T-helper 2 cell (primary cell): ENCODE measurements at regions not wholly inside any gene's neighbourhood (a gene's known extent, or its start where the extent isn't known, plus 50 kb on each side); places are given as distances from the start of the nearest gene placed in this dataset.

ENCODE experiments used
- DNase-seq, 5 experiments: peaks; one replicate each; pipeline versions ENCODE4 v3.0.0 to v3.0.0-alpha.2; 2012 to 2022

DNA sequence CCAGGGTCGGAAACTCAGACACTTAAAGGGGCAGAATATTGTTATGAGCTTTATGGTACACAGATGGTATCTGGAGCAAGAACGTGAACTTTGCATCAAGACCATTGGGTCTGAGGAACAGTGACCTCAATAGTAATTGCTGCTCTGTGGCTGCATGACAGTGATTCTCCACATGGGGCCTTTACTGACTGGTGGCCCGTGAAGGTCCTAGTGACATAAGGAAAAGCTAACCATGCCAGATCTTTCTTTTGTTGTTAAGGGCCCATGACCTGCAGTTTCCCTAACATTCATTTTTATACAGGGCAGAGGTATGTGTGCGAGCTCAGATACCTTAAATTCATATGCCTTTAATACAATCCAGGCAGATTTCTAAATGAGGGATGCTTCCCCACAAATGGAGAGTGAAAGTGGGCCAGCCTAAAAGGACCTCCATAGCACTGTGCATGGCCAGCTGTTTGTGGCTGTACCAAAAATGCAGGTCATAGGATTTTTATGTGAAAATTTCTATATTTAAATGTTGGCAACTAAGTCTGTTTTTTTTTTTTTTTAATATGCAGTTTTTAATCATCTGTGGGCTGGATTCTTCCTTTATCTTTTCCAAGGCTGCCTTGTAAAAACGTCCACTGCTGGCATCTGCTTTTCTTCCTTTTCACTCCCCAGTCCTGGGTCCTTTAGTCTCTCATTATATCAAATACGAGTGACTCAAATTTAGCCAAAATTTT is 188.0 kb upstream of the IL12A start:
- no peak for DNase-seq

GRCh38 chr3:159802864-159803263 is 185.8 kb upstream of the IL12A start:
- no peak for DNase-seq

- DNase-seq, result no peak
Measured at GRCh38 chr3:159803459-159803858, 185.2 kb upstream of the IL12A start.

DNA sequence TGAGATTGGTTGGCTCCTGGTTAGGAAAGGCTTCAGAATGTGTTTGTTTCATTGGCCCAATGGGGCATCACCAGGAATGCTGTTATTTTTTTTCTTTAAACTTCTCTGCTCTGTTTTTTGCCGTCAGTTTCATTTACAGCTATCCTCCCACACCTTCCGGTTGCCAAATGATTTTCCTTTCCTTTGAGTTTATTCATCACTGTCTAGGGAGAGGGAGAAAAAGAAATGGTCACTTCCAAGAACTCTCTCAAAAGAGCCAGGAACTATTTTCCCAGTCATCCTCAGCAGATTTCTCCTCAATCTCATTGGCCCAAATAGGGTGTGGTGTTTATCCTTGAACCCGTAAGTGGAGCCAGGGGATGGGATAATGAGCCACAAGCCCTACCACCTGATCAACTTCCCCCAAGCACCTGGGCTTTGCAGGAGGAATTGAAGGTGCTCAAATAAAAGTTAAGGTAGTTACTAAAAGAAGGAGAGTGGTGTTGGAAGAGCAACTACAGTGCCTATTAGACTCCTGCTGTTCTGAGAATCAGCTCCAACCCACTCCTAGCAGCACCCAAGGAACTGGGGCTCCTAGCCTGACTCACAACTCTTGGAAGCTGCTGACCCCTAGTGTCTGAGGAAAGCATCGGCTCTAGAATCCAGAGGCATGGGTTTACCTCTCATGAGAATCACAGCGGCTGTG is 183.8 kb upstream of the IL12A start:
- peak in 1 of 5 experiments; percentile 72 for DNase-seq

- no peak for DNase-seq
Measured at GRCh38 chr3:159805411-159805772, 183.2 kb upstream of the IL12A start.

DNA sequence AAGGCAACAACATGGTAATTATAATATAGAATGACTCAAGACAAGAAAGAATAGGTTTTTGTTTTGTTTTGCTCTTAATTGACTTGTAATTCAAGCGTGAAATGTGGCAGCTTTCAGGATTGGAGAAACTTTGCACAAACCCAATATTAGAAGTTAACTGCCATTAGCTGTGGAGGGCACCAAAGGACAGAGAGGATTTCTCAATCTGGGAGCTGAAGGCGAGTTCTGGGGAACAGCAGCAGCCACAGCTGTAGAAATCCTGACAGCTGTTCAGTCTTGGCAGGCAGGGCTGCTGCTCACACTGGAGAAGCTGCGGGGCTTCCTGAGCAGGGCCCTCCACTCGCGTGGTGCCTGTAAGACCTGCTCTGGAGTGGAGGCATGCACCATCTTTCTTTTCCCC is 182.2 kb upstream of the IL12A start:
- DNase-seq, result no peak

DNA sequence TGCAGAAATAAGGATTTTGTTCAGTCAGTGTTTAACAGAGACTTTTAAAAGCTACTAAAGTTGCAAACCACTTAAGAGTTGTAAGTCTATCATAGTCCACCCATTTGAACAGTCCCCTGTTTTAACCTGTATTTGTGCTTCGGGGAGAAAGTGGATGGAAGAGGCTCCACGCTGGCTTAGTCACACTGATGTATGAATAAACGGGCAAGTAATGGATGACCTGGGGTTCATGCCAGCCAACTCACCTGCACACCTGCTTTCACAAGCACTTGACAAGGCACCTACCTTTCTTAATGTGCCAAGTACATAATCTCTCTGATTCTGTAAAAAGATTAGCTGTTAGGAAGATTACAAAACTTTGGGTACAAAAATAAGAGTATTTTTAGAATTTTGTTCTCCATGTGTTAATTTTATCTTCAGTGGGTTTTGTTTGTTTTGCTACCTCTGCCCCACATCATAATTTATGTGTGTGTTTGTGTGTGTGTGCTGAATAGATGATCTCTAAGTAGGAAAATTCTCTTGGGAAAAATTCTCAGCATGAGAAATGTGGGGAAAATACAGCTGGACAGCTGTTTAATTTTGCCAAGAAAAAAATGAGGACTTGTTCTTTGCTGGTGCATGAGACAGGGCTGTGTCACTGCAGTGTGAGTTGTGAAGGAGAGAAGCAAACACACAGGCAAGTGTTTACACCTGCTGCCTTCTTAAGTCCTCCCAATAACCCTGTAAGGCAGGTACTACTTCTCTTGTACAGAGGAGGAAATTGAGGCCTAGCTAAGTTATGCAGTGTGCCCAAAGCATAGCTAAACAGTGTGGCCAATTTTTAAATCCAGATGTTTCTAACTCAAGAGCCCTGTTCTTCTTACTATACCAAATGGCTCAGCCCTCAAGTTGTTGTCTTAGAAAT is 181.2 kb upstream of the IL12A start:
- DNase-seq, result no peak

GRCh38 chr3:159813822-159814531 is 174.7 kb upstream of the IL12A start:
- no peak for DNase-seq

- DNase-seq, result no peak
Measured at GRCh38 chr3:159816512-159816911, 172.1 kb upstream of the IL12A start.

DNA sequence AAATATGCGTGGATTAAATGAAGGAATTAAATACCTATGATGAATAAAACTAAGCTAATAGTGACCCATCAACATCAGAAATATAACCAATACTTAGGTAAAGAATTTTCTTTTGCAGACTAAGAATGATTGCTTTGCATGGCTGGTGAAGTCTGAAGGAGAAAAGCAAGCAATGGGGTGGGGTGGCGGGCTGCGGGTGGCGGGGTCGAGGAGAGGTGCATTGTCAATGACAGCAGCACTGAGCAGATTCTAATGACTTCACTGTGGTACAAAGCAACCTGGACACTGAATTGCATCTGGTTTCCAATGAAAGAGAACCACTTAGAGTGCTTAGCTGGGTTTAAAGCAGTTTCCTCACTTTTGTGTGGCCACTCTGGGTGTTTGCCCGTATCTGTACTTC is 171.5 kb upstream of the IL12A start:
- no peak for DNase-seq

GRCh38 chr3:159817571-159817970 is 171.1 kb upstream of the IL12A start:
- DNase-seq, result no peak

GRCh38 chr3:159818399-159818798 is 170.2 kb upstream of the IL12A start:
- DNase-seq, result no peak

DNA sequence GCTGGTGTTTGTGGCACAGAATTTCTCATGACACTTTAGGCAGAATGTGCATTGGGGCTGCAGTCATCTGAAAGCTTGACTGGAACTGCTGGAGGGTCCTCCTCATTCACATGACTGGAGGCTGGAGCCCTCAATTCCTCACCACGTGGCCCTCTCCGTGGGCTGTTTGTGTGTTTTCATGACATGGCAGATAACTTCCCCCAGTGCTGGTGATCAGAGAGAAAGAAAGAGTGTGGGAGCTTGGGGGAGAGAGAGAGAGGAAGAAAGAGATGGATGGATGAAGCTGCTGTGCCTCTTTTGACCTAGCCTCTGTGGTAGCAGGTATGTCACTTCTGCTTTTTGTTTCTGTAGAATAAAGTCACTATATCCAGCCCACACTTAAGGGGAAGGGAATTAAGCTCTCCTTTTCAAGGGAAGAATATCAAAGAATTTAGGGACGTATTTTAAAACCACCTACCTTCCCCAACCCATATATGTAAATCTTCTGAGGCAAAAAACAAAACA is 169.6 kb upstream of the IL12A start:
- no peak for DNase-seq

GRCh38 chr3:159819676-159820075 is 169.0 kb upstream of the IL12A start:
- no peak for DNase-seq

DNA sequence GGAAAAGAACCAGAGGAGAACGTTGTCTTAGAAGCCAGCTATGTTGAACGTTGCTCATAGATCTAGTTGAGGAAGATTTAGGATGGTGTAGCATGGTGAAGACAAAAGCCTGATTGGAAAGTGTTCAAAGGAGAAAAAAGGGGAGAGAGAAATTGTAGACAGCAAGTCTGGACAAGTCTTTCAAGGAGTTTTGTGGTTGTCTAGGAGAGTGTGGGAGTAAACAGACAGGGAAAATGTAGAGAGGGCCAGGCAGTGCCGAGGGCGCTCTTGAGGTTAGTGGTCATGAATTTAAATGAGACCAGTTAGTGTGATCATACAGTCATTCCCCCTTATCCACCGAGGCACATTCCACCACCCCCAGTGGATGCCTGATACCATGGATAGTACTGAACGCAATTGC is 167.5 kb upstream of the IL12A start:
- no peak for DNase-seq

DNA sequence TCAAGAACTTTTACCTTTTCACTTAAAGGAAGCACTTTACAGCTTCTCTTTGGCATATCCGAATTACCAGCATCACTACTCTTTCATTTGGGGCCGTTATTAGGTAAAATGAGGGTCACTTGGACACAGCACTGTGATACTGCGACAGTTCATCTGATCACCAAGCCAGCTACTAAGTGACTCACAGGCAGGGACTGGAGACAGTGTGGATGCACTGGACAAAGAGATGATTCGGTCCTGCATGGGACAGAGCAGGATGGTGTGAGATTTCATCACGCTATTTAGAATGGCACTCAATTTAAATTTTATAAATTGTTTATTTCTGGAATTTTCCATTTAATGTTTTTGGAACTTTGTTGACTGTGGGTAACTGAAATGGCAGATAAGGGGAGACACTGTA is 166.9 kb upstream of the IL12A start:
- DNase-seq, result no peak

DNA sequence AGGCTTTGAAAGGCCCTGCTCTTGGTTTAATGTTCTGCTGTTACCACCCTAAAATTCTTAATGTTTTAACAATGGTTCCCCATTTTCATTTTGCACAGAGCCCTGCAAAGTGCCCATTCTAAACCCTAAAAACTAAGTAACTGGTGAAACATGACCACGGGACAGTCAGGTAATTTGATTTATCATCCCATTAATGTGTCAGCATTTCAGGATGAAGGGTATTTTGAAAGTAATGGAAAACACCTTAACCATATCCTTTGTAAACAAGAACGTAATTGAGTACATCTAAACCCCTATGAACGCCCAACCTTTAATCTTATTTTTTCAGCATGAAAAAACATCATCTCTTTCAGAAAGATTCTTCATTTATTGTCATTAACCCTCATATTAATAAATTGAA is 164.9 kb upstream of the IL12A start:
- no peak for DNase-seq

- no peak for DNase-seq
Measured at GRCh38 chr3:159824333-159824732, 164.3 kb upstream of the IL12A start.

- DNase-seq, result no peak
Measured at GRCh38 chr3:159825216-159825854, 163.3 kb upstream of the IL12A start.

GRCh38 chr3:159828542-159828943 is 160.1 kb upstream of the IL12A start:
- peak in 1 of 5 experiments; percentile 47 for DNase-seq

DNA sequence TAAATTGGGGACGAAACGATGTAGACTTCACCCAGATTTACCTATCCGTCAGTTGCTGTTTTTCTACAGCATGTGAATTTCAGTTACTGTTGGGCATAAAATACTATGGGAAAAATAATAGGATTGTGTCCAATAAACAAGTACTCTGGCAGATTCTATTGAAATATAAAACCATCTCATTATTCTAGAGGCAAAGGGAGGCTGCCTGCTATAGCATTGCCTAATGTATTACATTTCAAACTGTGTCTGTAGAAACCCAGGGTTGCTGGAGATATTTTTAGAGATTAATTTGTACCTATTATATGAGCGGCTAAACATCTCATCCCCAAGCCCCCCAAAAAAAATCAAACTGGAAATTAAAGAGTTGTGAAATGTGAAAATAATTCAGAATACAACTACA is 159.6 kb upstream of the IL12A start:
- DNase-seq, result no peak

DNA sequence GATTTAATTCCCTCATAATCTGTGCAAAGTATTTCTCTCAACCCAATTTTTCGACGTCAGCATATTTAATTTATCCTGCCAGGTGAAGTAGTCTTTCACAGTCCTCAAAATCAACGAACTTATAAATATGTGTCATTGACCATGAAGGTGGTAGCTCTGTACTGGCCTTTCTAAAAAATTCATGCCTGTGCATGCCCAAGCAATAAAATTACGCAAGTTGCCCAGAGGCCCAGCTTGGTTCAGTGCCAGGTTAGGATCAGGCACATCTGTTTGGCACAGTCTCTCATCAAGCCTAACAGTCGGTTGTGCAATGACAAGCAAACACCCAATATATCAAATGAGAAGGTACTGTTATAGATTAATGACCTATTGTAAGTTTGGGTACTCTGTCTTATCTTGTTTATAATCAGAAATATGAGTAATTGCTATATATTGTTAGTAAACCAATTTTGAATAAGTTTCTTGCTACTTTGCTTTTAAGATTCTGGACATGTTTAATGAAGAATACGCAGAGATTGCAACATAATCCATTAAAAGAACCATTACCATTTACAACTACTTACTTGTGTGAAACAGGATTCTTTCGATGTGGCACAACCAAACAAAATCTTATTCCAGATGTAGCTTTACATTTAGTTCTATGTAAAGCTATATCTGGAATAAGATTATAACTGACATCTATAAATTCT is 159.0 kb upstream of the IL12A start:
- no peak for DNase-seq
